ENCODE measurements at regions not wholly inside any gene's neighbourhood (a gene's known extent, or its start where the extent isn't known, plus 50 kb on each side); places are given as distances from the start of the nearest gene placed in this dataset.

- no peaks in the 10 kb centered on the region for H3K4me1 ChIP-seq (ENCODE audit: insufficient read depth, low read length)
- no peaks in the 10 kb centered on the region for H3K36me3 ChIP-seq (replicated peaks in 1 of 2; ENCODE audit: control insufficient read depth in 1 of 2, insufficient read depth in 2 of 2, low read length in 2 of 2)
- FAIRE-seq (no peak), DNase-seq (ENCODE audit: low spot score) (no peak), ATAC-seq (no peak)
- POLR2A ChIA-PET = no interaction called here
- H3K4me2 ChIP-seq (ENCODE audit: low read depth, low read length) = no peak overlapping the region
- H3K27me3 ChIP-seq (ENCODE audit: control insufficient read depth in 1 of 2, insufficient read depth in 2 of 2, low read length in 2 of 2) = no peaks in the 10 kb centered on the region
- no peaks in the 10 kb centered on the region for H3K9me3 ChIP-seq (ENCODE audit: low read length)
- in situ Hi-C loops (cut with HindIII; ENCODE audit: extremely low pct_ligation_motif_present, low pct_unique_long_range_greater_than_20kb) = no loop called here
- H3K9ac ChIP-seq (ENCODE audit: insufficient read depth, low read depth, low read length) = no peak overlapping the region
- H3K79me2 ChIP-seq (ENCODE audit: insufficient read depth, low read length) = no peaks in the 10 kb centered on the region
- CTCF ChIA-PET (ENCODE audit: low intra/inter-chr PET ratio, low total read pairs) = no interaction called here
- TF ChIP-seq MLLT10 (CRISPR knock-in tag; IDR thresholded peaks at IDR 0.05) (no peak), MBD4 (IDR thresholded peaks at IDR 0.05; ENCODE audit: borderline replicate concordance, low read length) (no peak), HHEX (CRISPR knock-in tag; IDR thresholded peaks at IDR 0.05) (no peak)
- 2% methylated on average over 4 of the region's 4 CpGs for WGBS (ENCODE audit: low lambda C conversion rate)
- H2AFZ ChIP-seq (ENCODE audit: low read length) = no peak overlapping the region
- BruUV-seq (replicated peaks) = no TSS peak
- intact Hi-C loops (cut with micrococcal nuclease; ENCODE audit: unreplicated experiment) = no loop called here
- H3K4me3 ChIP-seq (replicated peaks in 1 of 3; ENCODE audit: insufficient read depth in 1 of 3, low read depth in 2 of 3, low read length in 3 of 3) = no peak overlapping the region
- H4K20me1 ChIP-seq (ENCODE audit: insufficient read depth, low read length) = no peaks in the 10 kb centered on the region
- H3K27ac ChIP-seq (ENCODE audit: extremely low read length, insufficient read depth, low read length) = no peak overlapping the region
Observed at GRCh38 chr11:82458761-82459160, 274.9 kb downstream of the FAM181B start.

- H3K27me3 ChIP-seq (ENCODE audit: control insufficient read depth in 1 of 2, insufficient read depth in 2 of 2, low read length in 2 of 2) = no peaks in the 10 kb centered on the region
- H3K36me3 ChIP-seq (replicated peaks in 1 of 2; ENCODE audit: control insufficient read depth in 1 of 2, insufficient read depth in 2 of 2, low read length in 2 of 2) = no peaks in the 10 kb centered on the region
- in situ Hi-C loops (cut with HindIII; ENCODE audit: extremely low pct_ligation_motif_present, low pct_unique_long_range_greater_than_20kb) = no loop called here
- H3K9ac ChIP-seq (ENCODE audit: insufficient read depth, low read depth, low read length) = no peak overlapping the region
- no peaks in the 10 kb centered on the region for H3K4me1 ChIP-seq (ENCODE audit: insufficient read depth, low read length)
- H3K79me2 ChIP-seq (ENCODE audit: insufficient read depth, low read length) = no peaks in the 10 kb centered on the region
- FAIRE-seq (no peak), ATAC-seq (no peak), DNase-seq (ENCODE audit: low spot score) (no peak)
- intact Hi-C loops (cut with micrococcal nuclease; ENCODE audit: unreplicated experiment) = no loop called here
- H3K27ac ChIP-seq (ENCODE audit: extremely low read length, insufficient read depth, low read length) = no peak overlapping the region
- H3K4me2 ChIP-seq (ENCODE audit: low read depth, low read length) = no peak overlapping the region
- 0% methylated on average over 1 of the region's 1 CpG for WGBS (ENCODE audit: low lambda C conversion rate)
- H4K20me1 ChIP-seq (ENCODE audit: insufficient read depth, low read length) = no peaks in the 10 kb centered on the region
- H3K4me3 ChIP-seq (replicated peaks in 1 of 3; ENCODE audit: insufficient read depth in 1 of 3, low read depth in 2 of 3, low read length in 3 of 3) = no peak overlapping the region
- POLR2A ChIA-PET = no interaction called here
- BruUV-seq (replicated peaks) = no TSS peak
- CTCF ChIA-PET (ENCODE audit: low intra/inter-chr PET ratio, low total read pairs) = no interaction called here
- H2AFZ ChIP-seq (ENCODE audit: low read length) = no peak overlapping the region
- H3K9me3 ChIP-seq (ENCODE audit: low read length) = no peaks in the 10 kb centered on the region
- TF ChIP-seq ATF4 (CRISPR knock-in tag; IDR thresholded peaks at IDR 0.05) (no peak), ZNF296 (CRISPR knock-in tag; conservative IDR thresholded peaks at IDR 0.05) (no peak), NFATC3 (CRISPR knock-in tag; IDR thresholded peaks at IDR 0.05) (no peak), ZNF318 (CRISPR knock-in tag; IDR thresholded peaks at IDR 0.05) (no peak), ZNF577 (CRISPR knock-in tag; IDR thresholded peaks at IDR 0.05; ENCODE audit: borderline replicate concordance, low read depth) (no peak), AKAP8 (CRISPR knock-in tag; IDR thresholded peaks at IDR 0.05) (no peak)
Observed at GRCh38 chr11:82458147-82458546, 275.5 kb downstream of the FAM181B start.
